Mesodermal cell (in vitro differentiated cells): ENCODE measurements at regions not wholly inside any gene's neighbourhood (a gene's known extent, or its start where the extent isn't known, plus 50 kb on each side); places are given as distances from the start of the nearest gene placed in this dataset.

Experiments used
- H3K27ac ChIP-seq: 2 replicates; pipeline ENCODE4 v1.7.0; 2013; ENCODE audit warnings: mild to moderate bottlenecking, low read depth, low read length, moderate library complexity; ENCODE audit not compliant: severe bottlenecking
- H3K36me3 ChIP-seq: 2 replicates; pipeline ENCODE4 v1.7.1; 2013; ENCODE audit warnings: mild to moderate bottlenecking, low read length, moderate library complexity; ENCODE audit not compliant: control insufficient read depth, insufficient read depth
- H3K4me1 ChIP-seq: one replicate; pipeline ENCODE4 v1.7.1; 2013; ENCODE audit warnings: mild to moderate bottlenecking, low read length; ENCODE audit not compliant: insufficient read depth, control insufficient read depth, poor library complexity, severe bottlenecking
- H3K4me3 ChIP-seq: 2 replicates; pipeline ENCODE4 v1.7.0; 2013; ENCODE audit warnings: low read length, control low read depth, mild to moderate bottlenecking; ENCODE audit not compliant: insufficient read depth, poor library complexity, severe bottlenecking; ENCODE audit errors: extremely low read depth
- H3K9me3 ChIP-seq: 2 replicates; pipeline ENCODE4 v1.7.1; 2013; ENCODE audit warnings: mild to moderate bottlenecking, low read length, moderate library complexity; ENCODE audit not compliant: control insufficient read depth
- WGBS, 2 experiments: methylation state at CpG; one replicate each; pipeline ENCODE4 v1.1.5; 2013; ENCODE audit warnings: missing lambda C conversion rate in 2 of 2; ENCODE audit not compliant: insufficient coverage in 2 of 2; 5-methylcytosine and 5-hydroxymethylcytosine counted together

DNA sequence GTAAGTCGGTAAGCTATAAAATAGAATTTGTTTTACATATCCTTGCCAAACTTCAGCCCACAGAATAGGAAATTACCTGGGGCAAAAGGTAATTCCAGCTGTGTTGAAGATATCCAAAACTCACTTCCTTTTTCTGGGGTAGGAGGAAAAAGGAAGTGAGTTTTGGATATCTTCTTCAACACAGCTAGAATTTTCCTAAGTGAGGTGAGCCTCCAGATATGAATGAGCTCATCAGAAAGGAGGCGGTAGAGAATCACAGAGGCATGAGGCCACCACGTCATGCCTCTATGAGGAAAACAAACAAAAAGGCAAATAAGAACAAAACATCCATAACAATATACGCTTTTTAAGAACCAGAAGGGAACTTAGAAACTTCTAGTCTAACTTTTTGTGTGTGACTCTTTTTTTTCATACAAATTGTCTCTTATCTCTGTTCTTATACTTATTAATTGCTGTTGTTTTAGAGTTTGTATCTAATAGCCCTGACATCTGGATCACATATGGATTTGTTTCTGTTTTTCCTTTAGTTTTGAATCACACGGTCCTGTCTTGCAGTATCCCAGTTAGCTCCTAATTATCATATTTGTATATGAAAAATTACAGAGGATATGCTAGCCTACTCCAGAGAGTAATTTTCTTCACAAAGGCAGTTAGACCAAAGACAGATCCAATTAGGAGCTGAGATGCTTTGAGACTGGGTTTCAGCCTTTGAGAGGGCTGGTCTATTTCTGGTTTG is 104.5 kb downstream of the RBM43 start:
- no peaks in the 10 kb centered on the region for H3K4me1 ChIP-seq
- no peaks in the 10 kb centered on the region for H3K36me3 ChIP-seq
- 100% methylated on average over 2 of the region's 5 CpGs; no CpG with 5 or more reads in 1 of the 2 experiments for WGBS, 2 experiments
- no peak overlapping the region for H3K27ac ChIP-seq
- no peak overlapping the region for H3K4me3 ChIP-seq
- H3K9me3 ChIP-seq: no peaks in the 10 kb centered on the region

DNA sequence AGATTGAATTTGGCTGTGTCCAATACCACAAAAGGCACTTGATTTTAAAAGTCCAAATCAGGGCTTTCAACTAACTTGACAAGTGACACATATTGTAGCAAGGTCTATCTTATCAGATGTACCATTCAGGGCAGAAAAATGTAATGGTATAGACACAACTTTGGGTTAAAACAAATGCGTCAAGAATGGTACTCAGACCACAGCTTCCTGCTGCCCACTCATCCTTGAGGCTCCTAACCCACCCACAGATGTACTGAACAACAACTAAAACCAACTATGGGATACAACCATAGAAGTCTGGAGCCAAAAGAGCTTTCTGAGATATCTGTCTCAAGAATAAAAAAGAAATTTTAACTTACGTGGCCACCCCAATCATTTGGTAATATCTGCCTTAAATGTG is 105.2 kb downstream of the RBM43 start:
- Histone ChIP-seq H3K4me3 (no peak overlapping the region), H3K27ac (no peak overlapping the region), H3K4me1 (no peaks in the 10 kb centered on the region), H3K9me3 (no peaks in the 10 kb centered on the region), H3K36me3 (no peaks in the 10 kb centered on the region)
- 80% methylated on average over 1 of the region's 2 CpGs; no CpG with 5 or more reads in 1 of the 2 experiments for WGBS, 2 experiments

DNA sequence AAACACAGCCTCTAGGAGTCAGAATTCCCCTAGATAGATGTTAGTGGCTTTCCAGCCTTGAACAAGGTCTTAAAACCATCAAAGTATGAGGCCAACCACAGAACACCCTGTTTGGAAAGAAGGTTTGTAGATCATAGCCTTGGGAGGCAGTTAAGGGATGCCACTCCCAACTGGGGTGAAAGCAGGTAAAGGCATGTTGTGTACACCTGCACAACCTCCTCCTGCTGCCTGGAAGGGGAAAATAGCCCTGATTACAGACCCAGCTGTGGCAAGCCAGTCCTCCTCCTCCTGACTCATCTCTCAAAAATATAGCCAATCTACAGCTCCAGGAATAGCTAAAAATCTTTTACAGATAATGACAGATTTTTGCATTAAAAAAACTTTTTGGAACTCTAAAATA is 108.1 kb downstream of the RBM43 start:
- no peaks in the 10 kb centered on the region for H3K9me3 ChIP-seq
- no peak overlapping the region for H3K4me3 ChIP-seq
- H3K27ac ChIP-seq: no peak overlapping the region

DNA sequence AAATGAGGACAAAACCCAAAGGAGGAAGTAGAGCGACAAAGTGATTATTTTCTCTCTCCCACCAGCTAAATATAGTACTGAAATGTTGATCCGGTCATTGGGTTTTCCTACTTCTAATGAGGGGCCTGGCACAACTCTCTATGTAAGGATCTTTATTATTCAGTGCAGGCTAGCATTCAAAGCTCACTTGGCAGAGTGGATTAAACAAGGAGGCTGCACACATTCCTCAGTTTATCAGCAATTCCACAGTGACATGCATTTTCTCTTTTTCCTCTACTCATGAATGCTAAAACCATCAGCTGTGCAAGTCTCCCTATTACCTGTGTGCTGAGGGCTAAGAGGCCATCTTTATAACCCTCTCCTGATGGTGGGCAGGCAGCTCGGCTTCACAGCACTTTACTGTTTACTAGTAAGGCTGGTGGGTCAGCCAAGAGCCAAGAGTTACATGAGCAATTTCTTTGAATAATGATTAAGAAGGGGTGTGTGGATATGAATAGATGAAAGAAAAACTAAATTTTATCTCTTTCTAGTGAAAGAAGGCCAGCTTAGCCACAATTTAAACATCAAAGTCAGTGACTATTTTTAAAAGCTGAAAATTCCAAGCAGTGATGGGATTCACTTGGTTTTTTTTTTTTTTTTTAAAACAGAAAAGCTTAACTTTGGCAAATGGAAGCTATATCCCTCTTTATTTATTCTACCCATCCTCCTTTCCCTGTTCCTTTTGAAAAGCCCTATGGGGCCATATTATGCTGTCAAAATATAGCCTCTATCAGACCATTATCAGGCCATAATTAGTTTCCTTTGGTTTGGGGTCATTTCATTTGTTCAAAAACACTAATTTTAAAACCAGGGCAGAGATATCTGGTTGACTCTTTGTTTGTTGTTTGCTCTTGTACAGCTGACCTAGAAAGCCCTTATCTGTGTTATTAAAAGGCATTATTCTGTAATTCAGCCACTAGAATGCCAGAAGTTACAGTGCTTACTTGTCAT is 111.0 kb downstream of the RBM43 start:
- Histone ChIP-seq H3K4me1 (no peaks in the 10 kb centered on the region), H3K27ac (no peak overlapping the region), H3K36me3 (no peaks in the 10 kb centered on the region), H3K4me3 (no peak overlapping the region), H3K9me3 (no peaks in the 10 kb centered on the region)
- 50% methylated on average over 2 of the region's 3 CpGs; no CpG with 5 or more reads in 1 of the 2 experiments for whole genome bisulfite sequencing, 2 experiments

More for the DNA sequence above, 108.1 kb downstream of the RBM43 start:
- no peaks in the 10 kb centered on the region for H3K4me1 ChIP-seq
- no peaks in the 10 kb centered on the region for H3K36me3 ChIP-seq

DNA sequence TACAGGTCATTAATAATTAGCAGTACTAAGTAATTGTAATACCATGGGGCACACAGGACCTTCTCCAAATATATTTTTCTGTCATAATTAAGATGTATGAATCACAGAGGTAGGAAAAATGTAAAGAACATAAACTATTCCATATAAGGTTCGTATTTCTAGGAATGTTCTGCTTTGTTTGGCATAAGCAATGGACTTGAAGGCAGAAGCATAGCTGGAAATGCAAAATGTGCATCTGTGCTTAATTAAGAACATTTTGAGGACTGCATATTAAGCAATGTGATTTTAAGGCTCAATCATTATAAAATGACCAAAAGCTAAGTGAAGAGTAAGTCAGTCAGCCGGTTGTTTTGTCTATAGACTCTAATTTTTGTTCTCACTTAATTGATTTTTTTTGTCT is 123.2 kb downstream of the RBM43 start:
- WGBS, 2 experiments: no CpG with 5 or more reads among the region's 2 CpGs
- Histone ChIP-seq H3K4me3 (no peak overlapping the region), H3K27ac (no peak overlapping the region), H3K36me3 (no peaks in the 10 kb centered on the region), H3K4me1 (no peaks in the 10 kb centered on the region), H3K9me3 (no peaks in the 10 kb centered on the region)

DNA sequence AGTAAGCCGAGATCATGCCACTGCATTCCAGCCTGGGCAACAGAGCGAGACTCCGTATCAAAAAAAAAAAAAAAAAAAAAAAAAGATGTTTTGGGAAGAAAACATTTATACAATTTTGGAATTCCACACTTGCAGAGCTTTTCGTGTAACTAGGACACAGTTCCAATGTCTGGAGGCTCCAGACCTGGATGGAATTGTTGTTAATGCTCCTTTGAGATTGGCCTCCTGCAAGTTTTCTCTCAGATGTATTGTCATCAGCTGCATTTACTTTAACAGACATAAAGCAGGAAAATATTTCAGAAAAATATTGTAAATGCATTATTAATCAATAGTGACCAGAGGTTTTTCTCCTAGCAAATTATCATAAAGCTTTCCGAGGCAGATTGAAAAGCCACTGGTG is 124.1 kb downstream of the RBM43 start:
- WGBS, 2 experiments: no CpG with 5 or more reads among the region's 5 CpGs
- no peak overlapping the region for H3K4me3 ChIP-seq
- H3K36me3 ChIP-seq: no peaks in the 10 kb centered on the region
- no peaks in the 10 kb centered on the region for H3K4me1 ChIP-seq
- H3K9me3 ChIP-seq: no peaks in the 10 kb centered on the region
- H3K27ac ChIP-seq: no peak overlapping the region

DNA sequence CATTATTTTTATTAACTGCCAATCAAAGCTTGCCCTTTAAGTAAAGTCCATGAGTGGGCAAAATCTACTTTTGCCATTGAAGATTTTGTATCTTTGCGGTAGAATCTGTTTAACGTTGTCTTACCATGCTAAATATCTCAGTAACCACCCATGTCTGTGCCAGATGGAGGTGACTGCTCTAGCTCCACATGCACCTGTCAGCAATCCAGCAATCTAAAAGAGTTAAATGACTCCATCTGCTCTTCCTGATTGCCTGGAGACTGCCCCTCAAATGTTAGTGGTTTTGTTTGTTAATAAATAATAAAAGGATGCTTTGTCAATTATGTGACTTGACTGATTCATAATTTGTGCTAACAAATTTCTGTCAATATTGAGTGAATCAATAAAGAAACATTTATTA is 141.7 kb downstream of the RBM43 start:
- no peak overlapping the region for H3K27ac ChIP-seq
- no peaks in the 10 kb centered on the region for H3K9me3 ChIP-seq
- no peak overlapping the region for H3K4me3 ChIP-seq
- 72 to 100% methylated on average over 2 of the region's 2 CpGs for WGBS, 2 experiments
- H3K36me3 ChIP-seq: no peaks in the 10 kb centered on the region
- no peaks in the 10 kb centered on the region for H3K4me1 ChIP-seq

DNA sequence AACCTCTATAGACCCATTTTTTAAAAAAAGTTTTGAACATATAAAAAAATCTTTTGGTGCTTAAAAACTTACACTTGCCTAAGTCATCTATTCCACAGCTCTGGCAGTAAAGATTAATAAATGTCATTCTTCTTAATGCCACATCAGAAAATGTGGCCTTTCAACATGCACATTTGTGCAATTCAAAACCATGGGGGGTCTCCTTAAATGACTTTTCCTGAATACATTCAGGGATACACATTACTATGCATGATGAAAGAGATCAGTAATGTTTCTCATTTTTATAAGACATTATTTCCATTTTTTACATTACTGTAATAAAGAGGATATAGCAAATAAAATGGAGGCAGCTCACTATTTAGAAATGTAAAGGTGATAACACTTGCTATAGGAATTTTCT is 142.3 kb downstream of the RBM43 start:
- H3K4me3 ChIP-seq: no peak overlapping the region
- H3K9me3 ChIP-seq: no peaks in the 10 kb centered on the region
- H3K27ac ChIP-seq: no peak overlapping the region
- H3K4me1 ChIP-seq: no peaks in the 10 kb centered on the region
- no peaks in the 10 kb centered on the region for H3K36me3 ChIP-seq

DNA sequence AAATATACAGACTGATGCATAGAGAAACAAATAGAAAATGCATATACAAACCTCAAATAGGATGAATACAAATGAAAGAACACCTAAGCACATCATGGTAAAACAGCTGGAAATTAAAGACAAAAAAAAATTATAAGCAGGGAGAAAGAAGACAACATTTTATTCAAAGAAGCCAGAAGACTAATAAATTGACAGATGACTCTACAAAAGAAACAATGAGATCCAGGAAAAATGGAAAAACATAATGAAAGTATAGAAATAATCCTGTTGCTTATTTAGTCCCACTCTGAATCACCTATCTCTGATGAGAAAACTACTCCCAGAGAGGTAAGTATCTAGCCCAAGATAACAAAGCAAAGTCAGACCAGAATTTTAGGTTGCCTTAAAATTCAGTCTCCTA is 143.4 kb downstream of the RBM43 start:
- Histone ChIP-seq H3K27ac (no peak overlapping the region), H3K9me3 (no peaks in the 10 kb centered on the region), H3K4me1 (no peaks in the 10 kb centered on the region), H3K4me3 (no peak overlapping the region), H3K36me3 (no peaks in the 10 kb centered on the region)

DNA sequence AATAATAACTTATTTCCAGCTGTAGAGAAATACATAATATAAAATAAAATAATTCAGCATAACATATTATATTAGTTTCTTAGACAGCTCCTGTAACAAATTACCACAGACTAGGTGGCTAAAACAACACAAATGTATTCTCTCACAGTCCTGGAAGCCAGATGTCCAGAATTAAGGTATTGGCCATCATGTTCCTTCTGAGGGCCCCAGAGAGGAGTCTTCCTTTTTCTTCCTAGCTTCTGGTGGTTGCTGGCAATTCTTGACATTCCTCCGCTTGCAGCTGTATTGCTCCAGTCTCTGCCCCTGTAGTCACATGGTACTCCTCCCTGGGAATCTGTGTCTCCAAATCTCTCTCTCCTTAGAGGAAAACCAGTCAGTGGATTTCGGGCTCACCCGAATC is 146.8 kb downstream of the RBM43 start:
- Histone ChIP-seq H3K4me3 (no peak overlapping the region), H3K9me3 (no peaks in the 10 kb centered on the region), H3K27ac (no peak overlapping the region), H3K4me1 (no peaks in the 10 kb centered on the region), H3K36me3 (no peaks in the 10 kb centered on the region)
- 99 to 100% methylated on average over 1 to 3 of the region's 3 CpGs for WGBS, 2 experiments

DNA sequence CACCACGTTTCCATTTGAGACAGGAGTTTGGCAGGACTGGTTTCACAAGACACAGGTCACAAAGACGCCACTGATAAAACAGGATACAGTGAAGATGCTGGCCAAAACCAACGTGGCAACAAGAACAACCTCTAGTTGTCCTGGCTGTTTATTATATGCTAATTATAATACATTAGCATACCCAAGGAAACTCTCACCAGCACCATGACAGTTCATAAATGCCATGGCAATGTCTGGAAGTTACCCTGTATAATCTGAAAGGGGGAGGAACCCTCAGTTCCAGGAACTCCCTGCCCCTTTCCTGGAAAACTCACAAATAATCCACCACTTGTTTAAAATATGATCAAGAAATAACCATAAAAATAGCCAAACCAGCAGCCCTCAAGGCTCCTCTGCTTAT is 148.3 kb downstream of the RBM43 start:
- H3K27ac ChIP-seq: no peak overlapping the region
- no peaks in the 10 kb centered on the region for H3K36me3 ChIP-seq
- H3K9me3 ChIP-seq: no peaks in the 10 kb centered on the region
- H3K4me3 ChIP-seq: no peak overlapping the region
- H3K4me1 ChIP-seq: no peaks in the 10 kb centered on the region
- 60 to 83% methylated on average over 2 of the region's 3 CpGs for WGBS, 2 experiments
